ENCODE measurements at regions not wholly inside any gene's neighbourhood (a gene's known extent, or its start where the extent isn't known, plus 50 kb on each side); places are given as distances from the start of the nearest gene placed in this dataset.
"Not testable (repeated sequence)": the region's sequence is repeated elsewhere in the genome, so short reads cannot be mapped to it uniquely, and the experiment has no call there.

DNA sequence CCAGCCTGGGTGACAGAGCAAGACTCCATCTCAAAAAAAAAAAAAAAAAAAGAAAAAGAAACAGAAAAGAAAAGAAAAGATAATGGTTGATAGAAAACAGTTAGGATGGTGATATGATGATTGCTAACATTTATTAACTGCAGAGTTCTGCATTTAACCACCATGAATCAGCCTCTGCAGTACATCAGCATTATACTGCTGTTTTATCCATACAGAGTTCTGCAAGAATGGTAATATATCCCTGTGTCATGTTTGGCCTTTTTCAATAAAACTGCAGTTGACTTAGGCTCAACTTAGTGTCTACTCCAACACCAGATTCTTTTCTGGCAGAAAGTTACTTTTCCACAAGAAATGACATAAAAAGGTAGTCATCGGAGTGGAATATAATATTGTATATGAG is 62.6 kb downstream of the DUSP6 start:
- DNase-seq (ENCODE audit: low read depth in 2 of 2, low spot score in 1 of 2), result no peak

DNA sequence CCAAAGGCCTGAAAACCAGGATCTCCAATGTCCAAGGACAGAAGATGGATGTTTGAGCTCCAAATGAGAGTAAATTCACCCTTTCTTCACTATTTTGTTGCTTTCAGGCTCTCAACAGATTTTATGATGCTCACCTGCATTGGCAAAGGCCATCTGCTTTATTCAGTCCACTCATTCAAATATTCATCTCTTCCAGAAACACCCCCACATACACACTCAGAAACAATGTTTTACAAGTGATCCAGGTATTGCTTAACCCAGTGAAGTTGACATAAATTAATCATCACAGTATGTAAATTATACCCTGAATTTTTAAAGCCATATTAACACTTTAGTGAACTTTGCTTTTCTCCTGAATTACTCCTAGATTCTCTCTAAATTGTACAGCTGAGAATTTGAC is 63.3 kb downstream of the DUSP6 start:
- no peak for DNase-seq (ENCODE audit: low read depth in 2 of 2, low spot score in 1 of 2)

GRCh38 chr12:89286501-89286900 is 65.8 kb downstream of the DUSP6 start:
- no peak for DNase-seq (ENCODE audit: low read depth in 2 of 2, low spot score in 1 of 2)

DNA sequence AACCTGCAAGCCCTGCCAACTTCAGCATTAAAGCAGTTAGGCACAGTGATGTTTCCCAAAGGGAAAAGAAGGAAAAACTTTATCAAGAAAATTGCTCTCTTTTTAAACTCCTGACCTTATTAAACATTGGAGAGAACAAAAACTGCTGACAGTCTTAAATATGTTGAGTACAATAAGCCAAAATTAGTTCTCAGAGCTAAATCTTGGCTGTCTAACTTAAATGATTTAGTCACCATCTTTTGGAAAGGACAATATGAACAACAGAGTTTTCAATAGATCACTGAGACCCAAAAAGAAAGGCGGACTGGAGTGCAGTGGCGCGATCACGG is 70.8 kb downstream of the DUSP6 start:
- no peak for DNase-seq (ENCODE audit: low read depth in 2 of 2, low spot score in 1 of 2)

- DNase-seq (ENCODE audit: low read depth in 2 of 2, low spot score in 1 of 2), result no peak
Measured at GRCh38 chr12:89280833-89281538, 71.3 kb downstream of the DUSP6 start.

GRCh38 chr12:89279499-89279898 is 72.8 kb downstream of the DUSP6 start:
- no peak for DNase-seq (ENCODE audit: low read depth in 2 of 2, low spot score in 1 of 2)

GRCh38 chr12:89278862-89279261 is 73.4 kb downstream of the DUSP6 start:
- DNase-seq (ENCODE audit: low read depth in 2 of 2, low spot score in 1 of 2), result no peak

- no peak for DNase-seq (ENCODE audit: low read depth in 2 of 2, low spot score in 1 of 2)
Measured at GRCh38 chr12:89278169-89278568, 74.1 kb downstream of the DUSP6 start.

DNA sequence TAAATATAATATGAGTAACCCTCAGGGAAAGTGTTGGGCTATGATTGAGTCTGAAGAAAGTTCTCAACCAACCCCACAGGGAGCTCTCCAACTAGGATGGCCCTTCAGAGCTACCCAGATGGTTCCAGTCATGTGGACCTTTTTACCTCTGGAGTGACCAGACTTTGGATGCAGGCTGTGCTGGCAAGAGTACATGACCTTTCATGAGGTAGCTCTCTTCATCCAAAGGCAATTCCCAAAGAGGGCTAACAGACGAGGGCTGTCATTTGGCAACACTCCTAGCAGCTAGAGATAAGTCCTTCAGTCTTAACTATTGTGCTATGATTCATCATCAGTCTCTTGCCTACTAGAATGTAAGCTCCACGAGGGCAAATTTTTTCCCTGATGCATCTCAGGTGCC is 75.4 kb downstream of the DUSP6 start:
- no peak for DNase-seq (ENCODE audit: low read depth in 2 of 2, low spot score in 1 of 2)

DNA sequence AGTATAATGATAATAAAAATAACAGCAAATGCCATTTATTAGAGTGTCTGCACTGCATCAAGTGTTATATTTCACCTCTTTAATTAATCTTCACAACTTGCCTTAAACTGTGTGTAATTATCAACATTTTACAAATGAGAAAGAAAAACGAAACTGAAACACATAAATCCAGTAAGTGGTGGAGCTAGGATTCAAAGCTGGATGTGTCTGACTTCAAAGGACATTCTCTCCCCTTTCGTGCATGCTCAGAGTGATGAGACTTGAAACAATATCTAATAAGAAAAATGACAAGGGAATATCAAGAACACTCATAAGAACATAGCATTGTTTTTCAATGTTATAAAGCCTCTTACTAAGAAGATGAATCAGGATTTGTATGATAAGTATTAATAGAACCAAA is 78.8 kb downstream of the DUSP6 start:
- no peak for DNase-seq (ENCODE audit: low read depth in 2 of 2, low spot score in 1 of 2)

- no peak for DNase-seq (ENCODE audit: low read depth in 2 of 2, low spot score in 1 of 2)
Measured at GRCh38 chr12:89270548-89270947, 81.8 kb downstream of the DUSP6 start.

DNA sequence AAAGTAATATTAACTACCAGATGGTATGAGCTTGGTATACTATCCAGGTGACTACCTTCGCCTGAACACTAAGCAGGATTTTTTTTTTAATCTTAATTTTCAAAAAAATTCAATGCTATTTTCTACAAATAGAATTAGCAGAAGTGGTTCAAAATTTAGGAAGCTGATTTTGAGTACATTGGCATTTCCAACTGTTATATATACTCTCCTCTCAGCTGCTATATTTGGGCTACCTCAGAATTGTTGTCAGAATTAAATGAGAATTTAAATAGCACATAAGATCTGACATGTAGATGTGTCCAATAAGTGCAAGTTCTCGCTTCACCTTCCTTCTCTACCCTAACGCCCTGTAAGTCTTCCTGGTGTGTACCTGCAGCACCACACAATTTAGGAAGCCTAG is 83.1 kb downstream of the DUSP6 start:
- no peak for DNase-seq (ENCODE audit: low read depth in 2 of 2, low spot score in 1 of 2)

- DNase-seq (ENCODE audit: low read depth in 2 of 2, low spot score in 1 of 2), result no peak
Measured at GRCh38 chr12:89267404-89267803, 84.9 kb downstream of the DUSP6 start.

GRCh38 chr12:89266574-89267188 is 85.6 kb downstream of the DUSP6 start:
- not testable (repeated sequence) for DNase-seq (ENCODE audit: low read depth in 2 of 2, low spot score in 1 of 2)

DNA sequence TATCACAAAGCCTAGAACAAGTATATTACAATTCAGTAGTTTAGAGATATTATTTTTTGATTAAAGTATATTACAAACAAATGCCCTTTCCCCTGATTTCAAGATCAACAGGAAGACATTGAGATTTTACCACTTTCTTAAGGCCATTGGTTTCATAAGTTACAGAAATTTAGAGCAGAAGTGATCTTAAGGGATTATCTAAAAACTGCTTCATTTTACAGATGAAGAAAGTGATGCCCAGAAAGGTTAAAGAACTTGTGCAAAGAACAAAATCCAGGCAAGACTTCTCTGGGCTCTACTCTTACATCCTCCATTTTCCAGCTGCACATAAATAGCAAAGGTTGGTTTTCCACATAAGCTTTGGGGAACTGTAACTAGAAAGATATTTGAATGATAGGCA is 87.5 kb downstream of the DUSP6 start:
- no peak for DNase-seq (ENCODE audit: low read depth in 2 of 2, low spot score in 1 of 2)

- DNase-seq (ENCODE audit: low read depth in 2 of 2, low spot score in 1 of 2), result no peak
Measured at GRCh38 chr12:89263900-89264299, 88.4 kb downstream of the DUSP6 start.

DNA sequence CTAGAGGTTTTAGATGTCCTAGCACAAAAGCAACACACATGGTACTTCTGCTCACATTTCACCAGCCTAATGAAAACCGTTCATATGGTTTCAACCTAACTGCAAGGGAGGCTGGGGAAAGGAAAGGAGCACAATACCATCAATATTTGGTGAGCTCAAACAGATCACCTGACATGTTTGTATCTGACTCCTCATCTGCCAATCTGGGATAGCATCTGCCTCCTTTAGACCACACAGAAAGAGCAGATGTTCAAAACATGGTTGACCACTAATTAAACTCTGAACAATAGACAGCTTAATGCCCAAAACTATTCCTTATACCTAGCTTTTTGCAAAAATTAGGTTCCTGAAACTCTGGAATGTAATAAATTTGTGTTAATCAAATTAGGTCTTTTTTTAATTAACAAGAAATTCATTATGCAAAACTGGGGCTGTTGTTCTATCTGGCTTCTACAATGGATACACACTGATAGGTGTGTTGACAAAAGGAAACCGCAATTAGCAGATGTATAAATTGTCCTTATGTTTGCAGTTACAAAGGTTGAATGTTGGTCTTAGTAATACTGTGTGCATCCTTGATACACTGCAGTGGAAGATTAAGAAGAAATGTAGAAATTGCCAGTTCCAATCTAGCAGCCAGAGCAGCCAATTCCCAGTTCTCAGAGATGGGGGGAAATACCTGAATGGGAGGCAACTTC is 89.3 kb downstream of the DUSP6 start:
- no peak for DNase-seq (ENCODE audit: low read depth in 2 of 2, low spot score in 1 of 2)

DNA sequence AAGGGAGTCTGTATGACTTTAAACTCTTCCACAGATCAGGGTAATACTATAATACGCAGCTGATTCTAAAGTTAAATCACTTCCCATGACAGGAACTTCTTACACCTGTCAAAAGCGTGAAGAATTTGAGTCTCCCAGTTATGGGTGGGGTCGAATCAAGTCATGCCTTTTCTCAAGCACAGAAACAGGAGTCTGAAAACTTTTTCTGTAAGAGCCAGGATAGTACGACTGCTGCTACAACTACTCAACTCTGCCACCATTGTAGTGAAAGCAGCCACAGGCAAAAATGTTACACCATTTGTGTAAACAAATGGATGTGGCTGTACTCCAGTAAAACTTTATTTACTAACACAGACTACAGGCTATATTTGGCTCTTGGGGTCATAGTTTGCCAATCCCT is 90.3 kb downstream of the DUSP6 start:
- no peak for DNase-seq (ENCODE audit: low read depth in 2 of 2, low spot score in 1 of 2)

- no peak for DNase-seq (ENCODE audit: low read depth in 2 of 2, low spot score in 1 of 2)
Measured at GRCh38 chr12:89260841-89261637, 91.3 kb downstream of the DUSP6 start.

DNA sequence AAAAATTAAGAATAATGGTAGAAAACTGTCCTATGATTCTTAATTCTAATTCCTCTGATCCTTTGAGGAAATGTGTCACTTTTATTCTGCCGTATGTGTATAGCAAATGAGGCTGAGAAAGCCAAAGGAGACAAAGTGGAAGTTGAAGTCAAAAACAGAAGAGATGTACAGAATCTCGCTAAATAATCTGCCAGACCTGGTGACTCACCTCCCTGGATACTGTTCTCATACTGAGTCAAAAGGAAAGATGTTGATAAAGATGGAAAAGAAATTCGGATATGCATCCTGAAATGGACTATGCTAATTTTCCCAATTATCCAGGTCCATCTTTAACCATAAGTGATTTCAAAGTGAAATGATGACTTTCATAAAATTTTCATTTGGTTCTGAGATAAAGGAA is 92.5 kb downstream of the DUSP6 start:
- no peak for DNase-seq (ENCODE audit: low read depth in 2 of 2, low spot score in 1 of 2)

DNA sequence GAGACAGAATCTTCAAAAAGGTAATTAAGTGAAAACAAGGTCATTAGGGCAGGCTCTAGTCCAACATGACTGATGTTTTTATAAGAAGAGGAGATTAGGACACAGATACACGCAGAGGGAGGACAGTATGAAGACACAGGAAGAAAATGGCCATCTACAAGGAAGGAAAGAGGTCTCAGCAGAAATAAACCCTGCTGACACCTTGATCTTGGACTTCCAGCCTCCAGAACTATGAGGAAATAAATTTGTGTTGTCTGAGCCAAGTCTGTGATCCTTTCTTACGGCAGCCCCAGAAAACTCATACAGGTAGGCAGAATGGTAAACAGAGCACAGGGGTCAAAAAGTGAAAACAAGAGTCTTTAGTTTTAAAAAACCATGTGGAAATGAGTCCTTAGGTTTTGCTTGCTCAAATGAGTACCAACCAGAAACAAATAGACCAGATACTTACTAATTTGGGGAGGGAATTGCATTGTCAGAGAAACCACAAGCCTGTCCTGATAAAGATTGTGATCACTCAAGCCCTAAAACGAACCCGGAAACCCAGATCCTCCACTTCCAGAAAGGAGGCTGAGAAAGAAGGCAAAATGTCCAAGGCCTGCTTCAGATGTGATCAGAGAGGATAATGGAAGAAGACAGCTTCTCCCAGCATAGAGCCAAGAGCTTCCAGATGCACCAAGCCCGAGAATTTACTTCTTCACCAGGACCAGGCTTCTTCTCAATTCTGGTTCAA is 93.9 kb downstream of the DUSP6 start:
- DNase-seq (ENCODE audit: low read depth in 2 of 2, low spot score in 1 of 2), result no peak
